ES-I3 (cell line): ENCODE measurements at regions not wholly inside any gene's neighbourhood (a gene's known extent, or its start where the extent isn't known, plus 50 kb on each side); places are given as distances from the start of the nearest gene placed in this dataset.
"Not testable (repeated sequence)": the region's sequence is repeated elsewhere in the genome, so short reads cannot be mapped to it uniquely, and the experiment has no call there.

Source experiments
- H3K36me3 ChIP-seq: 2 replicates; pipeline ENCODE4 v1.6.1; 2013; ENCODE audit warnings: mild to moderate bottlenecking, low read length, control low read depth, moderate library complexity; ENCODE audit not compliant: insufficient read depth
- H3K4me1 ChIP-seq: 2 replicates; pipeline ENCODE4 v1.6.1; 2013; ENCODE audit warnings: mild to moderate bottlenecking, control low read depth, low read length; ENCODE audit not compliant: insufficient read depth
- H3K9ac ChIP-seq: 2 replicates; pipeline ENCODE4 v1.6.1; 2013; ENCODE audit warnings: low read depth, mild to moderate bottlenecking, low read length, moderate library complexity
- H3K9me3 ChIP-seq: 2 replicates; pipeline ENCODE4 v1.6.1; 2013; ENCODE audit warnings: mild to moderate bottlenecking, low read length, moderate library complexity; ENCODE audit not compliant: control insufficient read depth, insufficient read depth

DNA sequence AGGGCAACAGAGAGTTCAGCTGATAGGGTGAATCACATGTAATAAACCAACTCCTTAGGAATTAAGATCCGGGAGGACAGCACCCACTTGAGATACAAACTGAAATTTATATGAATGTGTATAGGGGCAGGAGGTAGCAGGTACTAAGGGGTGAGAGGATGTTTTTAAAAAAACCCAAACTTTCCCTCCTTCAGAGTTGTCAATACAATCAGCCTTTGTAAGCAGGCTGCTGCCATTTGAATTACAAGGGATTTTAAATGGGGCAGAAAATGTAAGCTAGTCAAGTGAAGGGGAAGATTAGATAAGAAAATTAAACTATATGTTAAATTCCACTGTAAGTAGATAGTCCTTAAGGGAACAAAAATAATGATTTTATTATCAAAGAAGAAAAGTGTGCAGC, 1239.7 kb upstream of the CELF4 start:
- H3K36me3 ChIP-seq, result no peaks in the 10 kb centered on the region
- H3K9me3 ChIP-seq, result no peaks in the 10 kb centered on the region
- H3K9ac ChIP-seq, result no peak overlapping the region
- H3K4me1 ChIP-seq, result peaks cover 6% of the 10 kb centered on the region; the same call in 1 of the 2 replicates

- Histone ChIP-seq H3K9me3 (no peaks in the 10 kb centered on the region; the same call in 1 of the 2 replicates), H3K4me1 (peaks cover 6% of the 10 kb centered on the region; the same call in 1 of the 2 replicates), H3K9ac (no peak overlapping the region), H3K36me3 (no peaks in the 10 kb centered on the region)
Measured at GRCh38 chr18:38801640-38802039, 1236.0 kb upstream of the CELF4 start.

DNA sequence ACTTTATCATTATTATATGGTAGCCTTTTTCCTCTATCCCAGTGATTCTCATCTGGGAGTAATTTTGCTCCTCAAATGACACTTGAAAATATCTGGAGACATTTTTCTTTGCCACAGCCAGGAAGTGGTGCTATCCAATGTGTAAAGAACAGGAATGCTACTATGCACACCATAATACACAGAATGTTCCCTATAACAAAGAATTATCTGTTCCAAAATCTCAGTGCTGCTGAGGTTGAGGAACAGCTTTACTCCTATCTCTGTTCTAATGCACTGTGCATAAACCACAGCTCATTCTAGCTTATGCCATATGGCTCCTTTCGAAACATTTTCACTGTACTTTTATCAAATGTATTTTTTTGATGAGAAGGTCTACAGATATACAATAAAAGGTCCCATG, 1231.2 kb upstream of the CELF4 start:
- no peaks in the 10 kb centered on the region for H3K4me1 ChIP-seq
- no peak overlapping the region for H3K9ac ChIP-seq
- no peaks in the 10 kb centered on the region; the same call in 1 of the 2 replicates for H3K9me3 ChIP-seq
- no peaks in the 10 kb centered on the region for H3K36me3 ChIP-seq

DNA sequence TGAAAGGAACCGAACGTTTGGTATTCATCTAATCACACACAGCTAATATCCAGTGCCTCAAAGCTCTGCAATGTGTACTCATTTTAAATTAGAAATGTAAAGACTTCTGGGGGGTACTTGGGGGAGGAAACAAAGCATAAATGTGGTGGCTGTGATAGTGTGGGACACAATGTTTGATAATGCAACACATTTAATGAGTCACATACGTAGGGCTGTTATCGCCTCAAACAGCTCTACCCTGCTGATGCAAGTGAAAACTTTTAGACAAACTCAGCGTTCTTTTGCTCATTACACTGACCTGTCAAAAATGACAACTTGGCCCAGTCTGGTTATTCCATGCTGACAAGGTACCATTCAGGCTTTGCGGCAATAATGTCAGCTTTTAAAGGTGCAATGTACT, 1227.1 kb upstream of the CELF4 start:
- H3K9me3 ChIP-seq, result no peaks in the 10 kb centered on the region
- no peak overlapping the region for H3K9ac ChIP-seq
- H3K4me1 ChIP-seq, result no peaks in the 10 kb centered on the region
- no peaks in the 10 kb centered on the region for H3K36me3 ChIP-seq

DNA sequence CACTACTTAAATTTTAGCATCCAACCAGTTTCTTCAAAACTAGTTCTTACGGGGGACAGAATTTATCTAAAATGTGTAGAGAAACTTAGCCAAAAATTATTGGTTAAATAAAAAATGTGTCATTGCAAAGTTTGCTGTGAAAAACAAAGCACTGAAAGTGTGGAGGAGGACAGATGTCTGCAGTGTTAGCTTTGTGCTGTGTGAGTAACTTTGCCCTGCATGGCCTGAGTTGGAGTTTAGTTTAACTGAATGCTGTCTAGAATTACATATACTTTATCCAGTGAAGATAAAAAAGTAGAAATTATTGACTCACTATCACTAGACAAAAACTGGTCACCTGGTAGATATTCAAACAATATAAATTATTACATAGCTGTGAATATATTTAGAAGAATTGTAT, 1225.2 kb upstream of the CELF4 start:
- no peaks in the 10 kb centered on the region for H3K4me1 ChIP-seq
- no peaks in the 10 kb centered on the region for H3K9me3 ChIP-seq
- no peak overlapping the region for H3K9ac ChIP-seq
- H3K36me3 ChIP-seq, result no peaks in the 10 kb centered on the region

DNA sequence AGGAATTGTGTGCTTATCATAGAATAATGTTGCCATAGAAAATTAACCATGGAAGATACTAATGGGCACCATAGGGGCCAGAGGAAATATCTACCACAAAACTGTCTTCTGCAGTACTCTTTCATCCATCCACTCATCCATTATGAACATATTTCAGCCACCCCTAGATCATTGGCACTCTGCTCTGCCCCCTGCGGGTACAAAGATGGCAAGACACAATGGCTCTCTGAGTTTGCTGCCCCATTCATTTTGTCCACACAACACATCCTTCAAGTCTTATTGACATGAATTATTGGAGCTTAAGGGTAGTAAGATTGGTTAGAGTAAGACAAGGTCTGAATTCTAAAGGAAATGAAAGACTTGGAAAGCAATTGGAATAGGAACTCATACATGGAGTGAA, 1224.7 kb upstream of the CELF4 start:
- no peaks in the 10 kb centered on the region for H3K4me1 ChIP-seq
- H3K36me3 ChIP-seq, result no peaks in the 10 kb centered on the region
- H3K9ac ChIP-seq, result no peak overlapping the region
- no peaks in the 10 kb centered on the region for H3K9me3 ChIP-seq

- no peak overlapping the region for H3K9ac ChIP-seq
- no peaks in the 10 kb centered on the region for H3K4me1 ChIP-seq
- H3K9me3 ChIP-seq, result no peaks in the 10 kb centered on the region
- no peaks in the 10 kb centered on the region for H3K36me3 ChIP-seq
Measured at GRCh38 chr18:38789141-38789540, 1223.5 kb upstream of the CELF4 start.

GRCh38 chr18:38786906-38787305, 1221.3 kb upstream of the CELF4 start:
- no peaks in the 10 kb centered on the region for H3K4me1 ChIP-seq
- H3K9ac ChIP-seq, result no peak overlapping the region
- H3K36me3 ChIP-seq, result no peaks in the 10 kb centered on the region
- no peaks in the 10 kb centered on the region for H3K9me3 ChIP-seq

- H3K36me3 ChIP-seq, H3K4me1 ChIP-seq, H3K9ac ChIP-seq, H3K9me3 ChIP-seq: not testable (repeated sequence)
Measured at GRCh38 chr18:38771620-38772019, 1206.0 kb upstream of the CELF4 start.

- no peaks in the 10 kb centered on the region for H3K36me3 ChIP-seq
- no peaks in the 10 kb centered on the region for H3K4me1 ChIP-seq
- H3K9me3 ChIP-seq, result no peaks in the 10 kb centered on the region
- no peak overlapping the region for H3K9ac ChIP-seq
Measured at GRCh38 chr18:38768504-38768903, 1202.9 kb upstream of the CELF4 start.

GRCh38 chr18:38759457-38759856, 1193.9 kb upstream of the CELF4 start:
- Histone ChIP-seq H3K9me3 (no peaks in the 10 kb centered on the region), H3K9ac (no peak overlapping the region), H3K4me1 (no peaks in the 10 kb centered on the region), H3K36me3 (no peaks in the 10 kb centered on the region)

DNA sequence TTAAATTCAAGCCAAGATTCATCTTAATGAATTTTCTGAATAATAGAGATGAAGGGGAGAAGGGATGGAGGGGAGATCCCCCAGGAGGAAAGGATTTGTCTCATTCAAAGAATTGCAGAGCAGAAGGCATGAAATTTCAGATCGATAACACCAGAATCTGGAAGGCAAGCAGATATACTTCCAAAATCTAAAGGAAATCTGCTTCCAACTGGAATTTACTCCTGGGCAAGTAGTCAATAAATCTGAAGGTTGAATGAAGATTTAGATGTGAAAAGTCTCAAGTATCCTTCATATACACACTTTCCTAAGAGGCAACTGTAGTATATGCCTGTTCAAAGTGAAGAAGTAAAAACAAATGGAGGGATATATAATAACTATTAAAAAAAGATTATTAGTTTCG, 1190.8 kb upstream of the CELF4 start:
- H3K9me3 ChIP-seq, result no peaks in the 10 kb centered on the region
- H3K36me3 ChIP-seq, result no peaks in the 10 kb centered on the region
- no peak overlapping the region for H3K9ac ChIP-seq
- no peaks in the 10 kb centered on the region for H3K4me1 ChIP-seq

DNA sequence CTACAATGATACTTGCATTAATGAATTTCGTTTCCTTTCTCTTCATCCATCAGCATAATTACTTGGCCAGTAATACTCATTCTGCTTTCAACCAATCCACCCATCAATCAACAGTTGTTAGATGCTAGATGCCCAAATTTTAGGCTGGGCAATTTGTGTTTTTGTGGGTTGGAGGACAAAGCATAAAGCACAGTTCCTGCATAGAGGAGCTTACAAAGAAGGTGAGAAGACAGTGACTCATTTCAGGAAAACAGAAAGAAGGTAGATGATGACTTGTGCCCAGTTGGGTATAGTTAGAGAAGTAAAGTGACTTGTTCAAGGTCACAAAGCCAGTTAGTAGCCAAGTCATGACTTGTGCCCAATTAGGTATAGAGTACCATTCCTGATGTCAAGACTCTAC, 1186.8 kb upstream of the CELF4 start:
- no peaks in the 10 kb centered on the region for H3K4me1 ChIP-seq
- no peak overlapping the region for H3K9ac ChIP-seq
- no peaks in the 10 kb centered on the region for H3K36me3 ChIP-seq
- no peaks in the 10 kb centered on the region for H3K9me3 ChIP-seq

DNA sequence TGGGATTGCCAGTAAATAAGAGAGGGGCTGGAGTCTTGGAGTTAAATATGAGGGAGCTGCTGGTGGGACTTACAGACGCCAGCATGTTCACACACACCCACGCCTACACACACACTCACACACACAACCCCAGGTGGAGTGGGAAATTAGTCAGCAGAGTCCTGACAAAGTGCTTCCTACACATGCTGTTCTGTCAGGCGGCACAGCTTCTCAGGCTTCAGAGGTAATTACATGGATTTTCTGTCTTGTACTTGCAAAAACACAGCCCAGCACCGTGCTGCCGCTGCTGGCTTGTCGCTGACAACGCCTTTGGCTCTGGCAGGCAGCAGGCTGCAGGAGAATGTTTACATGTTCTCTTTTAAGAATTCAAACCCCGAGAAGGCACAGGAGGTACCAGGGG, 1186.3 kb upstream of the CELF4 start:
- H3K9me3 ChIP-seq, result no peaks in the 10 kb centered on the region
- H3K9ac ChIP-seq, result no peak overlapping the region
- H3K36me3 ChIP-seq, result no peaks in the 10 kb centered on the region
- no peaks in the 10 kb centered on the region for H3K4me1 ChIP-seq

GRCh38 chr18:38751211-38751610, 1185.6 kb upstream of the CELF4 start:
- Histone ChIP-seq H3K4me1 (no peaks in the 10 kb centered on the region), H3K36me3 (no peaks in the 10 kb centered on the region), H3K9ac (no peak overlapping the region), H3K9me3 (no peaks in the 10 kb centered on the region)

DNA sequence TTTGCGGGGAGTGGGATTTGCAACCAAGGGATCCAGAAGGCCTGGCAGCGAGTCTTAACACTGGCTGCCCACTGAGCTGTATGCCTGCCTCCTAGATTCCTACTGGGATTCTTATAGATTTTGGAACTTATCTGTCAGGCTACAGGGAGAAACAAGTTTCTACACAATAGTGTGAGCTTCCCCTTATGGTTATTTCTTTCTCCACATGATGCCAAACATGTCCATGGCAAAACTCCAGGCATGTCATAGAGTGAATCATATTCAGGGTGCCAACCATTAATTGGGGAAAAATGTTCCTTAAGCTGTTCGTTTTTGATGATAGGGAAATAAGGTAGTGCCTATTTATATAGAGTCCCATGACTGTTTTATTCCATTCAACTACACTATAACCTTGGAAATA, 1185.2 kb upstream of the CELF4 start:
- Histone ChIP-seq H3K4me1 (no peaks in the 10 kb centered on the region), H3K36me3 (no peaks in the 10 kb centered on the region), H3K9me3 (no peaks in the 10 kb centered on the region), H3K9ac (no peak overlapping the region)
